Neural cell (in vitro differentiated cells): ENCODE measurements at regions not wholly inside any gene's neighbourhood (a gene's known extent, or its start where the extent isn't known, plus 50 kb on each side); places are given as distances from the start of the nearest gene placed in this dataset.

ENCODE experiments used
- H2AFZ ChIP-seq: fragments of 200-600, 300-800 bp; sonication (generic), shearing (Covaris generic); 2 replicates; pipeline ENCODE4 v1.6.0; 2014; ENCODE audit warnings: low read depth, mild to moderate bottlenecking, antibody characterized with exemption, low read length, moderate library complexity
- H3F3A ChIP-seq: fragments of 200-600 bp; shearing (Covaris generic); 2 replicates; pipeline ENCODE4 v1.6.1; 2016; ENCODE audit warnings: mild to moderate bottlenecking, moderate library complexity, mixed read lengths, antibody characterized with exemption, low read length; ENCODE audit not compliant: insufficient read depth, poor library complexity, severe bottlenecking
- H3K27ac ChIP-seq: fragments of 200-600, 300-800 bp; sonication (generic), shearing (Covaris generic); 2 replicates; pipeline ENCODE4 v1.5.1; 2014; ENCODE audit warnings: mild to moderate bottlenecking, low read length, moderate library complexity
- H3K27me3 ChIP-seq: fragments of 300-800, 200-600 bp; sonication (generic), shearing (Covaris generic); 2 replicates; pipeline ENCODE4 v1.6.0; 2014; ENCODE audit warnings: mild to moderate bottlenecking, low read depth, low read length, moderate library complexity; ENCODE audit not compliant: insufficient read depth
- H3K36me3 ChIP-seq: fragments of 300-800, 200-600 bp; sonication (generic), shearing (Covaris generic); 2 replicates; pipeline ENCODE4 v1.5.1; 2014; ENCODE audit warnings: mild to moderate bottlenecking, antibody characterized with exemption, low read length, moderate library complexity; ENCODE audit not compliant: insufficient read depth
- H3K4me2 ChIP-seq: fragments of 300-800, 200-600 bp; sonication (generic), shearing (Covaris generic); 2 replicates; pipeline ENCODE4 v1.6.0; 2014; ENCODE audit warnings: mild to moderate bottlenecking, low read length
- H3K4me3 ChIP-seq: fragments of 300-800, 200-600 bp; sonication (generic), shearing (Covaris generic); 2 replicates; pipeline ENCODE4 v1.5.1; 2014; ENCODE audit warnings: mild to moderate bottlenecking, low read length, moderate library complexity
- H3K79me2 ChIP-seq: fragments of 200-600 bp; shearing (Covaris generic); replicated peaks from 2 replicates; pipeline ENCODE4 v1.6.0; 2014; ENCODE audit warnings: mild to moderate bottlenecking, low read length, moderate library complexity; ENCODE audit not compliant: insufficient read depth
- H3K9ac ChIP-seq: fragments of 300-800, 200-600 bp; sonication (generic), shearing (Covaris generic); 2 replicates; pipeline ENCODE4 v1.6.1; 2016; ENCODE audit warnings: mild to moderate bottlenecking, low read length, mixed read lengths
- H3K9me2 ChIP-seq: fragments of 200-600 bp; shearing (Covaris generic); 2 replicates; pipeline ENCODE4 v1.6.1; 2016; ENCODE audit warnings: mild to moderate bottlenecking, low read length, mixed read lengths; ENCODE audit not compliant: insufficient read depth
- H3K9me3 ChIP-seq: fragments of 200-600, 300-800 bp; sonication (generic), shearing (Covaris generic); 2 replicates; pipeline ENCODE4 v1.6.1; 2016; ENCODE audit warnings: mild to moderate bottlenecking, mixed run types, low read length, moderate library complexity, mixed read lengths
- H4K20me1 ChIP-seq: fragments of 200-600 bp; shearing (Covaris generic); 2 replicates; pipeline ENCODE4 v1.6.1; 2016; ENCODE audit warnings: mild to moderate bottlenecking, mixed run types; ENCODE audit not compliant: insufficient read depth
- CTCF ChIP-seq: fragments of 450-650 bp; IDR thresholded peaks from 2 replicates; pipeline ENCODE4 v1.5.1; 2014; ENCODE audit warnings: antibody characterized with exemption, mild to moderate bottlenecking, moderate library complexity; ENCODE audit not compliant: poor library complexity, severe bottlenecking
- EP300 ChIP-seq: fragments of 450-650 bp; conservative IDR thresholded peaks from 2 replicates; pipeline ENCODE4 v1.6.1; 2014; ENCODE audit warnings: antibody characterized with exemption, mild to moderate bottlenecking, moderate library complexity; ENCODE audit not compliant: poor library complexity, severe bottlenecking
- EZH2 ChIP-seq: fragments of 200-600, 300-800 bp; shearing (Covaris generic), sonication (generic); IDR thresholded peaks from 2 replicates; pipeline ENCODE4 v1.6.1; 2014; ENCODE audit warnings: antibody characterized with exemption, low read length, borderline replicate concordance, mild to moderate bottlenecking; ENCODE audit not compliant: insufficient read depth, poor library complexity, severe bottlenecking
- MXI1 ChIP-seq: fragments of 450-650 bp; conservative IDR thresholded peaks from 2 replicates; pipeline ENCODE4 v1.6.1; 2014; ENCODE audit warnings: antibody characterized with exemption, mild to moderate bottlenecking; ENCODE audit not compliant: poor library complexity, severe bottlenecking
- POLR2AphosphoS5 ChIP-seq: IDR thresholded peaks from 2 replicates; pipeline ENCODE4 v1.6.1; 2012
- RAD21 ChIP-seq: fragments of 450-650 bp; conservative IDR thresholded peaks from 2 replicates; pipeline ENCODE4 v1.6.1; 2014; ENCODE audit warnings: antibody characterized with exemption, mild to moderate bottlenecking, moderate library complexity
- REST ChIP-seq: IDR thresholded peaks from 2 replicates; pipeline ENCODE4 v1.6.1; 2012; ENCODE audit warnings: borderline replicate concordance
- SMC3 ChIP-seq: fragments of 450-650 bp; conservative IDR thresholded peaks from 2 replicates; pipeline ENCODE4 v1.6.1; 2014; ENCODE audit warnings: antibody characterized with exemption, mild to moderate bottlenecking, moderate library complexity; ENCODE audit not compliant: poor library complexity
- TAF1 ChIP-seq: IDR thresholded peaks from 2 replicates; pipeline ENCODE4 v1.6.1; 2012; ENCODE audit warnings: low read depth

GRCh38 chr4:156527237-156527993 is 444.2 kb downstream of the PDGFC start:
- no peaks in the 10 kb centered on the region for H4K20me1 ChIP-seq
- no peak for TF ChIP-seq EZH2
- TF ChIP-seq RAD21, result no peak
- no peak for TF ChIP-seq SMC3
- no peak for TF ChIP-seq REST
- no peak for TF ChIP-seq CTCF
- no peak for TF ChIP-seq EP300
- TF ChIP-seq TAF1, result no peak
- no peak for TF ChIP-seq POLR2AphosphoS5
- no peak for TF ChIP-seq MXI1
- H3K27ac ChIP-seq, result no peak overlapping the region
- H3K9me3 ChIP-seq, result no peaks in the 10 kb centered on the region
- H3K27me3 ChIP-seq, result no peaks in the 10 kb centered on the region
- H3K4me3 ChIP-seq, result no peak overlapping the region
- no peaks in the 10 kb centered on the region for H3F3A ChIP-seq
- H3K79me2 ChIP-seq, result no peaks in the 10 kb centered on the region
- H2AFZ ChIP-seq, result no peak overlapping the region
- H3K9ac ChIP-seq, result no peak overlapping the region
- H3K9me2 ChIP-seq, result no peaks in the 10 kb centered on the region
- no peak overlapping the region for H3K4me2 ChIP-seq
- H3K36me3 ChIP-seq, result no peaks in the 10 kb centered on the region

- no peak overlapping the region for H3K9ac ChIP-seq
These were observed 447.6 kb downstream of the PDGFC start for GRCh38 chr4:156523991-156524390.

More at GRCh38 chr4:156523991-156524390, 447.6 kb downstream of the PDGFC start:
- no peaks in the 10 kb centered on the region for H3K27me3 ChIP-seq
- H4K20me1 ChIP-seq, result no peaks in the 10 kb centered on the region
- H3K27ac ChIP-seq, result no peak overlapping the region
- no peaks in the 10 kb centered on the region for H3K9me3 ChIP-seq
- H3F3A ChIP-seq, result no peaks in the 10 kb centered on the region
- H3K4me3 ChIP-seq, result no peak overlapping the region
- TF ChIP-seq REST (no peak), SMC3 (no peak), CTCF (no peak), EZH2 (no peak), MXI1 (no peak)
- H3K79me2 ChIP-seq, result no peaks in the 10 kb centered on the region
- no peak overlapping the region for H2AFZ ChIP-seq
- H3K4me2 ChIP-seq, result no peak overlapping the region
- no peaks in the 10 kb centered on the region for H3K36me3 ChIP-seq
- H3K9me2 ChIP-seq, result no peaks in the 10 kb centered on the region
